Neuronal stem cell (in vitro differentiated cells): ENCODE measurements at regions not wholly inside any gene's neighbourhood (a gene's known extent, or its start where the extent isn't known, plus 50 kb on each side); places are given as distances from the start of the nearest gene placed in this dataset.

ENCODE experiments used
- DNase-seq: peaks from one replicate; pipeline ENCODE4 v3.0.0-alpha.2; 2013; ENCODE audit warnings: low spot score
- H2AFZ ChIP-seq: one replicate; pipeline ENCODE4 v1.6.1; 2013; ENCODE audit warnings: mild to moderate bottlenecking, low read length, inconsistent platforms
- H2AK5ac ChIP-seq: 2 replicates; pipeline ENCODE4 v1.6.1; 2013; ENCODE audit warnings: low read depth, mild to moderate bottlenecking, inconsistent platforms, low read length, moderate library complexity, mixed read lengths
- H2BK120ac ChIP-seq: 2 replicates; pipeline ENCODE4 v1.6.1; 2013; ENCODE audit warnings: low read depth, mild to moderate bottlenecking, inconsistent platforms, low read length, moderate library complexity, mixed read lengths
- H2BK12ac ChIP-seq: one replicate; pipeline ENCODE4 v1.6.1; 2013; ENCODE audit warnings: low read length, inconsistent platforms
- H2BK15ac ChIP-seq: 2 replicates; pipeline ENCODE4 v1.6.1; 2013; ENCODE audit warnings: mild to moderate bottlenecking, low read length, inconsistent platforms, mixed read lengths
- H2BK5ac ChIP-seq: one replicate; pipeline ENCODE4 v1.6.1; 2013; ENCODE audit warnings: inconsistent platforms, mild to moderate bottlenecking, low read length, moderate library complexity
- H3K14ac ChIP-seq: one replicate; pipeline ENCODE4 v1.6.1; 2013; ENCODE audit warnings: low read length, inconsistent platforms
- H3K18ac ChIP-seq: 2 replicates; pipeline ENCODE4 v1.6.1; 2013; ENCODE audit warnings: low read length, inconsistent platforms
- H3K23ac ChIP-seq: 2 replicates; pipeline ENCODE4 v1.6.1; 2013; ENCODE audit warnings: low read depth, mild to moderate bottlenecking, mixed read lengths, low read length, inconsistent platforms; ENCODE audit not compliant: poor library complexity
- H3K27ac ChIP-seq: replicated peaks from 3 replicates; pipeline ENCODE4 v1.5.1; 2013; ENCODE audit warnings: low read length, inconsistent platforms
- H3K27me3 ChIP-seq, 3 experiments: 2 replicates each; pipeline ENCODE4 v1.6.1; 2013; ENCODE audit warnings: low read length in 3 of 3, mild to moderate bottlenecking in 2 of 3, inconsistent platforms in 1 of 3, low read depth in 1 of 3, mixed read lengths in 1 of 3, moderate library complexity in 1 of 3; ENCODE audit not compliant: control insufficient read depth in 3 of 3, insufficient read depth in 3 of 3
- H3K36me3 ChIP-seq, 2 donors: replicated peaks in 1 of 2; 2 replicates each; pipeline ENCODE4 v1.6.1; 2013; ENCODE audit warnings: low read length in 2 of 2; ENCODE audit not compliant: control insufficient read depth in 2 of 2, insufficient read depth in 2 of 2
- H3K4ac ChIP-seq: 2 replicates; pipeline ENCODE4 v1.6.1; 2013; ENCODE audit warnings: inconsistent platforms, mild to moderate bottlenecking, low read length, moderate library complexity
- H3K4me1 ChIP-seq, 2 donors: 1 replicate in 1 of 2; 2 replicates in 1 of 2; pipeline ENCODE4 v1.6.1; 2013; ENCODE audit warnings: low read length in 2 of 2, low read depth in 1 of 2; ENCODE audit not compliant: control insufficient read depth in 2 of 2, insufficient read depth in 1 of 2
- H3K4me2 ChIP-seq: one replicate; pipeline ENCODE4 v1.6.1; 2013; ENCODE audit warnings: mild to moderate bottlenecking, low read length, inconsistent platforms; ENCODE audit not compliant: insufficient read depth, poor library complexity, severe bottlenecking
- H3K4me3 ChIP-seq, 2 donors: 2 replicates each; pipeline ENCODE4 v1.5.1; 2013; ENCODE audit warnings: low read length in 2 of 2, mild to moderate bottlenecking in 2 of 2, inconsistent platforms in 1 of 2, moderate library complexity in 1 of 2
- H3K79me1 ChIP-seq: one replicate; pipeline ENCODE4 v1.6.1; 2013; ENCODE audit warnings: low read depth, mild to moderate bottlenecking, inconsistent platforms, low read length, moderate library complexity
- H3K9ac ChIP-seq: one replicate; pipeline ENCODE4 v1.6.1; 2013; ENCODE audit warnings: mild to moderate bottlenecking, low read depth, low read length, inconsistent platforms; ENCODE audit not compliant: poor library complexity
- H3K9me3 ChIP-seq, 2 donors: replicated peaks in 1 of 2; 2 replicates each; pipeline versions ENCODE3 to v1.6.1; 2013; ENCODE audit warnings: low read length in 2 of 2, mild to moderate bottlenecking in 2 of 2, inconsistent platforms in 1 of 2, low read depth in 1 of 2, mixed read lengths in 1 of 2, moderate library complexity in 1 of 2; ENCODE audit not compliant: control insufficient read depth in 2 of 2, insufficient read depth in 1 of 2
- H4K8ac ChIP-seq: one replicate; pipeline ENCODE4 v1.6.1; 2013; ENCODE audit warnings: low read depth, mild to moderate bottlenecking, inconsistent platforms, low read length, moderate library complexity
- H4K91ac ChIP-seq: one replicate; pipeline ENCODE4 v1.6.1; 2013; ENCODE audit warnings: low read length, low read depth, mild to moderate bottlenecking, inconsistent platforms; ENCODE audit not compliant: poor library complexity
- WGBS, 2 donors: extraction: QIAGEN DNeasy Blood & Tissue Kit; methylation state at CpG; one replicate each; pipeline ENCODE4 v1.1.7; 2013; ENCODE audit warnings: missing lambda C conversion rate in 2 of 2, mixed read lengths in 1 of 2; ENCODE audit not compliant: insufficient read length in 2 of 2, insufficient replicate concordance in 1 of 2; ENCODE audit errors: extremely low coverage in 2 of 2; 5-methylcytosine and 5-hydroxymethylcytosine counted together

GRCh38 chr6:56796196-56796532 is 153.5 kb upstream of the DST start:
- Histone ChIP-seq H4K8ac (no peak overlapping the region), H3K27me3 (no peaks in the 10 kb centered on the region), H3K4me3 (no peak overlapping the region), H2BK5ac (no peak overlapping the region), H2BK120ac (no peak overlapping the region), H3K79me1 (peaks cover 3% of the 10 kb centered on the region), H4K91ac (no peak overlapping the region), H3K23ac (no peak overlapping the region), H2AK5ac (no peak overlapping the region), H3K36me3 (no peaks in the 10 kb centered on the region), H3K18ac (no peak overlapping the region), H3K4me2 (no peak overlapping the region), H2BK12ac (no peak overlapping the region), H2BK15ac (no peak overlapping the region), H2AFZ (no peak overlapping the region), H3K14ac (no peak overlapping the region), H3K9ac (no peak overlapping the region), H3K4me1 (peaks cover 3 to 10% of the 10 kb centered on the region in 2 donors), H3K9me3 (no peaks in the 10 kb centered on the region), H3K27ac (no peak overlapping the region), H3K4ac (no peak overlapping the region)
- DNase-seq = no peak
- no CpG with 5 or more reads among the region's 1 CpG for WGBS, 2 donors

DNA sequence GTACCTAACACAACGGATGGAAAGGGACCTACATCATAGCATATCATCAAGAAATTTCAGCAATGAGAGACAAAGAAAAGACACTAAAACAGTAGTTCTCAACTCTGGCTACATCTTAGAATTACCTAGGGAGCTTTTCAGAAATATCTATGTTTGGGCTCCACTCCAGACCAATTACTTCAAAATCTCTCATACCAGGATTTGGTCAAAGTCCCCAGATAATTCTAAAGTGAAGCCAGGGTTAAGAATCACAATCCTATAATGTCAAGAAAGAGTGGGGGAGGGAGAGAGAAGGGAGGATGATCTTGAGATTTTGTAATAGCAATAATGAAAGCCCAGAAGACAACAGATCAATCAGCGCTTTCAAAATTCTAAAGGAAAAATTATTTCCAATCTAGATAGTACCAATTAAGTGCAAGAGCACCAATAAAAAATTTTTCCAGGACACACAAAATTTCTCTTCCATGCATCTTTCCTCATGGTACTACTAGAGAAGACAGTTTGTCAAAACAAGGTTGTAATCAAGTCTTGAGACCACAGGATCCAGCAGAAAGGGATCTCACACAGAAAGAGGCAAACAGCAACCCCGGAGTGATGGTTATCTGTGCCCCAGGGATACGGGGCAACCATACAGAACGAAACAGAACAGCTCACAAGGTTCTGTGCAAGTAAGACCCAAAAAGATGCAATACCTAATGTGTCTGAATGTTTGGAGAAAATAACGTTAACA is 152.9 kb upstream of the DST start:
- Histone ChIP-seq H2BK120ac (no peak overlapping the region), H4K91ac (no peak overlapping the region), H2AFZ (no peak overlapping the region), H3K18ac (no peak overlapping the region), H2BK12ac (no peak overlapping the region), H3K4me2 (no peak overlapping the region), H3K9me3 (no peaks in the 10 kb centered on the region), H3K27ac (no peak overlapping the region), H2BK5ac (no peak overlapping the region), H2AK5ac (no peak overlapping the region), H3K36me3 (no peaks in the 10 kb centered on the region), H3K27me3 (no peaks in the 10 kb centered on the region), H3K4ac (no peak overlapping the region), H3K4me3 (no peak overlapping the region), H3K14ac (no peak overlapping the region), H3K23ac (no peak overlapping the region), H3K79me1 (peaks cover 3% of the 10 kb centered on the region), H4K8ac (no peak overlapping the region), H2BK15ac (no peak overlapping the region), H3K9ac (no peak overlapping the region), H3K4me1 (peaks cover 3 to 10% of the 10 kb centered on the region in 2 donors)
- no peak for DNase-seq
- no CpG with 5 or more reads among the region's 6 CpGs for WGBS, 2 donors

- Histone ChIP-seq H2BK5ac (no peak overlapping the region), H3K9me3 (no peaks in the 10 kb centered on the region), H3K4me3 (no peak overlapping the region), H3K18ac (no peak overlapping the region), H4K91ac (no peak overlapping the region), H3K9ac (no peak overlapping the region), H3K4me2 (no peak overlapping the region), H2BK12ac (no peak overlapping the region), H3K4ac (no peak overlapping the region), H3K79me1 (peaks cover 3% of the 10 kb centered on the region), H2BK15ac (no peak overlapping the region), H3K14ac (no peak overlapping the region), H2AK5ac (no peak overlapping the region), H3K27ac (no peak overlapping the region), H3K27me3 (no peaks in the 10 kb centered on the region), H3K4me1 (peaks cover 3 to 10% of the 10 kb centered on the region in 2 donors), H3K23ac (no peak overlapping the region), H2BK120ac (no peak overlapping the region), H2AFZ (no peak overlapping the region), H3K36me3 (no peaks in the 10 kb centered on the region), H4K8ac (no peak overlapping the region)
- no peak for DNase-seq
These were observed 151.7 kb upstream of the DST start for GRCh38 chr6:56794421-56794820.

DNA sequence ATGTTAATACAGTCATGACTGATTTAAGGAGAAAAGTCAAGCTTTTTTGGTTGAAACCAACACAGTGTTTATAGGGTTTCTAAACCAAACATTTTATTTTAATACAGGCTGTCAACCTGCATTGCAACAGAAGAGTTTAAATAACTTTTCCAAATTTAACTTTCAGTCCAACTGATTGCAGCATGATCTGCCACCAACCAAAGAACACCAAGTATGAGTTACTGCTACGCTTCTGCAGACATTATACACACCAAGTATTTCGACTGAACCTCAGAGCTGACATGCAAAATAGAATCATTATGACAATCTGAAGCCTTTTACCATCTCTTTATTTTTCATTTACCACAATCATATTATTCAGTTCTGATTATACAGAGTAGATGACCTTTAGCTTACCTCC is 151.2 kb upstream of the DST start:
- no peak overlapping the region for H3K27ac ChIP-seq
- peaks cover 2% of the 10 kb centered on the region for H3K79me1 ChIP-seq
- no peak overlapping the region for H2BK15ac ChIP-seq
- no peak overlapping the region for H3K9ac ChIP-seq
- no peak overlapping the region for H3K4me3 ChIP-seq
- H2AFZ ChIP-seq = no peak overlapping the region
- DNase-seq = no peak
- no peak overlapping the region for H3K14ac ChIP-seq
- no peaks in the 10 kb centered on the region for H3K27me3 ChIP-seq
- no peak overlapping the region for H4K91ac ChIP-seq
- no peaks in the 10 kb centered on the region for H3K9me3 ChIP-seq
- H2BK5ac ChIP-seq = no peak overlapping the region
- no peak overlapping the region for H2BK12ac ChIP-seq
- no peak overlapping the region for H2AK5ac ChIP-seq
- H3K36me3 ChIP-seq = no peaks in the 10 kb centered on the region
- H3K23ac ChIP-seq = no peak overlapping the region
- no peak overlapping the region for H3K4ac ChIP-seq
- H3K18ac ChIP-seq = no peak overlapping the region
- no CpG with 5 or more reads among the region's 2 CpGs for WGBS, 2 donors
- H4K8ac ChIP-seq = no peak overlapping the region
- no peak overlapping the region for H3K4me2 ChIP-seq
- peaks cover 3 to 10% of the 10 kb centered on the region in 2 donors for H3K4me1 ChIP-seq
- H2BK120ac ChIP-seq = no peak overlapping the region
